Mammary epithelial cell (primary cell): ENCODE measurements at regions not wholly inside any gene's neighbourhood (a gene's known extent, or its start where the extent isn't known, plus 50 kb on each side); places are given as distances from the start of the nearest gene placed in this dataset.

ENCODE experiments used
- CTCF ChIP-seq, 2 donors: IDR thresholded peaks in 1 of 2; conservative IDR thresholded peaks in 1 of 2; 2 replicates each; pipeline ENCODE4 v1.5.1; 2011 to 2012; ENCODE audit warnings: inconsistent platforms in 2 of 2, low read length in 2 of 2, mild to moderate bottlenecking in 2 of 2, control low read depth in 1 of 2, low read depth in 1 of 2; ENCODE audit not compliant: insufficient read depth in 1 of 2; ENCODE audit errors: extremely low read depth in 1 of 2
- EZH2 ChIP-seq: IDR thresholded peaks from 2 replicates; pipeline ENCODE4 v1.6.1; 2012; ENCODE audit warnings: low read length, inconsistent platforms, borderline replicate concordance

- TF ChIP-seq CTCF (conservative IDR thresholded peaks at IDR 0.05 in 1 of 2, IDR thresholded peaks at IDR 0.05 in 1 of 2; ENCODE audit: extremely low read depth in 1 of 2, insufficient read depth in 1 of 2, low read depth in 1 of 2, low read length in 2 of 2) (no peak), EZH2 (no peak)
Observed at GRCh38 chr2:160936044-160936806, 224.0 kb upstream of the TANK start.
